ENCODE measurements at regions not wholly inside any gene's neighbourhood (a gene's known extent, or its start where the extent isn't known, plus 50 kb on each side); places are given as distances from the start of the nearest gene placed in this dataset.

- DNase-seq: no peak
Measured at GRCh38 chr12:68452078-68452715, 120.0 kb upstream of the MDM1 start.

DNA sequence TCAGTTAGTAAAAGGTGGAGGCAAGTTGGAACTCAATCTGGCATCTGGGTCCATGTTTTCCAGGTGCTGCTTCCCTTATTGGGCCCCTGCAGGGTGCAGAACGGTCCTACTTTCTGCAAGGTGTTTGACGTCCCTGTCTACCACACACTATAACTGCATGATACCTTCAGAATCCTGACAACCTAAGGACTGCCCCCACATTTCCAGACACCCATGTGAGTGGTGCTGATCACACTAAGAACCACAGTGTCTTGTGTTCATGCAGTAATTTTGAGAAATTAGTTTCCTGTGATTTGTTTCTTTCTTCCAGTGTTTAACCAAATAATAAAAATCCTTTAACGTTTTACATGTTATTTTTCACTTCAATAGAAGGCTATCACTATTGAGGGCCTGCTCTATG, 121.1 kb upstream of the MDM1 start:
- DNase-seq: no peak

DNA sequence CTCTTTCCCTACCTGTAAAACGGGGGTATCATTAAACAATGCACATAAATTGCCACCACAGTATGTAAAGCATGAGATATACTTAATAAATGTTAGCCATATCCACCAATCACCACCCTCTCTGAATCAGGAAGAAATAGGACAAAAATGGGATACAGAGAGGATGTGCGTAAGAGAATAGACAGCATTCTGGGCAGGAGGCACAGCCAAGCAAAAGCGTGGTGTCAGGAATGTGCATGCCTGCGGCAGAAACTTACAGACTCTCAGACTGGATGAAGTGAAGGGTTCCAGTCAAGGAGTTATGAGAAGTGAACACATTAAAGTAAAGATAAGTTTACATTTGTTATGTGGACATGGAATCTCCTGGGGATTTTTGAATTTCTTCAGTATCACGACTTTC, 121.7 kb upstream of the MDM1 start:
- DNase-seq: no peak

DNA sequence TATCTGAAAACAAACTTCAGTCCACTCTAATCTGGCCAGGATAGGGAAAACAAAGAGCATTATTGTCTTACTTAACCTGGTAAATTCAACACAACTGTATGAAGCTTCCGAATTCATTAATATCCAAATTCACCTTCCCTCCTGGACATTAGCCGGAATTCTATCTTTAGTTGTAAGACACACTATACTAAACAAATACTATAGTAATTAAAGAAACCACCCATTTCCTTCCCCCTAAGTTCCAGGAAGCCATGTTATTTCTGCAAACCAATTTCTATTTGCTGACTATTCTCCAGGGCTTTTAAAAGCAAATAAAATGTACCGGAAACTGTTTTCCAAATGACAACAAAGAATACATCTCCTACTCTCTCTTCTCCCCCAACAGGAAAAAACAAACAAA, 122.7 kb upstream of the MDM1 start:
- DNase-seq: no peak

GRCh38 chr12:68455691-68456345, 123.7 kb upstream of the MDM1 start:
- DNase-seq: no peak

GRCh38 chr12:68458866-68459265, 126.7 kb upstream of the MDM1 start:
- no peak for DNase-seq

- DNase-seq: no peak
Measured at GRCh38 chr12:68460236-68460635, 128.1 kb upstream of the MDM1 start.

DNA sequence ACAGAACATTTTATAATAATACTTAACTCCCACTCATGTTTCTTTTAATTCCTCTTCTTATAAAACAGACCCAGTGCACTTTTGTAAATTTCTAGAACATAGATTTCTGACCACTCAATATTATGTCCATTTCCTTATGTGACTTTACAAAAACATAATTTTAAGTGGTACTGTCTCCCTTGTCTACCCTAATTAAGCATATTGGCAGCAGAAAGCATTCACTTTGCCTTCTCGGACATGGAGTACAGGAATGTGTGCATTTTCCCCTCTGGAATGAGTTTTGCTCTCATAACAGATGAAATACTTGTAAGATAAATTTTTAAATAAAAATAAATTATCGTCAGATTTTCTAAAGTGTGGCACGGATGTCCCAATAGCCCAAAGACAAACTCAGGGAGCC, 129.5 kb upstream of the MDM1 start:
- DNase-seq: no peak

DNA sequence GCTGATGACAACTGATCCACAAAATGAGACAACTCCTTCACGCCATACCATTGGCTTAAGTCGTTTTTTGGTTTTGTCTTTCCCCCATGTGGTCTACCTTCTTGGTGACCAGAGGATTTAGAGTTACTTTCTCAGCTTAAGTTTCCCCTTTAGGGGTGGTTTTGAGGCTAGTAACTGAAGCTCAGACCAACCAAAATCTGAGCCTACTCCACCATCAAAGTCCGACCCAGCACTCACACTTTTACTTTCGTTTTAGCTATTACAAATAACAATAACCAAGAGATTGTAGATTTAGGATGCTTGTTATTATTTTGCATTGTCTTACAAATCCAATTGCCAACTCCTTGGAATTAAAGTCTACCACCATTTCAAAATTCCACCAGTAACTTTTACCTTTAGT, 130.6 kb upstream of the MDM1 start:
- no peak for DNase-seq

DNA sequence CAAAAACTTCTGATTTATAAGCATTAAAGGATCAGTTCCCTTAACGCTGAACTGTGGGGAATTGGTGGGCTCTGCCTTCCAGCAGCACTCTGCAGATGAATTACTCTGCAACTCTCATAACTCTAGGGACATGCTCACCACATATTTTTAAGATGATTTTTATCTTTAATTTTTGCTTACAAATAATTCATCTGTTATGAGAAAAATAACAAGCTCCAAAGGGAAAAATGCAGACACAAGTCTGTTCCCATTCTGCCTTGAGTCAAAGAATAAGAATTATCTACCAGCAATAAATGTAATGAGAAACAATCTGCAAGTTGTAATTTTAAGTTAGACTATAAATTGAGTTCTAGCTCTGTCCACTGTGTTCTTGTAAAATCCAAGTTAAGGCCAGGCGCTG, 133.1 kb upstream of the MDM1 start:
- DNase-seq: no peak

DNA sequence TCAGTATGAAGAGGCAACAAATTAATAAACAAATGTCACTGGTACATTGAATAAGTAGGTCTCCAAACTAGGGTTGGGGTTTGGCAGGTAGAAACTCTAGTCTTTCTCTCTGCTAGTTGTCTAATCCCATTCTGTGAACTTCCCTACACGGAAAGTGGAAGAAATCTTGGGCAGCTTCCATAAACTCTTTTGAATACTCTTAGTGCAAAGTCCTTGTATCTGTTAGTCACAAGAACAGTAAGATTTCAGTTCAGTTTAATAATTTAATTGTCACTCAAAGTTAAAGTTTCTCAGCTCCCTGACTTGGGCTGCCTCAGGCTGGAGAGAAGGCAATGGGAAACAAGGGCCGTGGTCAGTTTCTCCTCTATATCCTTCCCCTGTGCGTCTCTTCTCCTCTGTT, 135.4 kb upstream of the MDM1 start:
- DNase-seq: no peak

- no peak for DNase-seq
Measured at GRCh38 chr12:68468036-68468435, 135.9 kb upstream of the MDM1 start.

DNA sequence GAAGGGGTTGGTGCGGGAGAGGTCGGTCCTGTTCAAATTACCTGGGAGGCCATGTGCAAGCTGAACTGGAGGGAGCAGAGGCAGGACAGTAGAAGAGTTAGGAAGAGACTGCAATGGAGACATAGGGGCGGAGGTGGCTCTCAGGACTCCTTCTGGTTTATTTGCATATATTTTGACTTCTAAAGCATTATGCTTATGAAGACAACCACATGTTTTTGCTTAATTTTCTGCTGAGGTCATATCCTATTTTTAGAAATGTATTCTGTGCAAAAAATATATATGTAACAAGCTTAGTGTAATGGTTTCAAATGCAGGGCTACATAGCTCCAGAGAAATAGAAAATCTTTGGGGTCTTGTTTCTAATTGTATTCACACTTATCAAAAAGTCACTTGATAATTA, 137.0 kb upstream of the MDM1 start:
- no peak for DNase-seq

DNA sequence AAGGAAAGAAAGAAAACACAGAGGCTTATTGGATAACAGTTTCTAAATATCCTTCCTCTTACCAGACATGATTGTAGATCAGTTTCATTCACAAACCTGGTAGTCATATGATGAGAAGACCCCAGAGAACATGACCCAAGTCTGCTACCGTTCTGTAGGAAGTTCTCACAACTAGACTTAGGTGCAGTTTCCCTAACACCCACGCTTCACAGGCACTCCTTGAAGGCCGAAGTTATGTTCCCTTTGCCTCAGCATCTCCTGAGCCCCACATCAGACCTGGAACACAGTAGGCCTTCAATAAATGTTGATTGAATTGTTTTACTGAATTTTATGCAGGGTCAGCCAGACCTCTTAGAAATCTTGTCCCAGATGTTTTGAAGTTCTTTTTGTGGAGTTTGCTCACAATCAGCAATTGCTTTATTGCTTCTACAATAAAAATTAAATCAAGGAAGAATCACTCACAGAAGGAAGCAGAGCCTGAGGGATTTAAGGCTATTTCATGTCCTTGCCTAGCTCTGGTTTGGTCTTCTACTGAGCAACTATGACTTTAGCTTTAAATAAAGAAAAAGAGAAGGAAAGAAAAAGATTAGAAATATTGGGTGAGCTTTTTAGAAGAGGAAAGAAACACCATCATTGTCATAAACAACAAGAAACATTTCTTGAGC, 138.6 kb upstream of the MDM1 start:
- DNase-seq: no peak

DNA sequence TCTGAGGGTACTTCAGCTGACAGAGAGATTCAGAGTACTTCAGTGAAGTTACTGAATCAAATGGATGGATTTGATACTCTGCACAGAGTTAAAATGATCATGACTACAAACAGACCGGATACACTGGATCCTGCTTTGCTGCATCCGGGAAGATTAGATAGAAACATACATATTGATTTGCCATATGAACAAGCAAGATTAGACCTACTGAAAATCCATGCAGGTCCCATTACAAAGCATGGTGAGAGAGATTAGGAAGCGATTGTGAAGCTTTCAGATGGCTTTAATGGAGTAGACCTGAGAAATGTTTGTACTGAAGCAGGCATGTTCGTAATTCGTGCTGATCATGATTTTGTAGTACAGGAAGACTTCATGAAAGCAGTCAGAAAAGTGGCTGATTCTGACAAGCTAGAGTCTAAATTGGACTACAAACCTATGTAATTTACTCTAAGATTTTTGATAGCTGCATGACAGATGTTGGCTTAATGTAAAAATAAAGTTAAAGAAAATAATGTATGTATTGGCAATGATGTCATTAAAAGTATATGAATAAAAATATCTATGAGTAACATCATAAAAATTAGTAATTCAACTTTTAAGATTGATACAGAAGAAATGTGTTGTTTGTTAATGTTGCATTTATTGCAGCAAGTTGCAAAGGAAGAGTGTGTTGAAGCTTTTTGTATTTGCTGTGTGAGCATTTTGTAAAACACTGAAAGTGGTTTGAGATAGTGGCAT, 136.1 kb upstream of the RAP1B start:
- DNase-seq: no peak

DNA sequence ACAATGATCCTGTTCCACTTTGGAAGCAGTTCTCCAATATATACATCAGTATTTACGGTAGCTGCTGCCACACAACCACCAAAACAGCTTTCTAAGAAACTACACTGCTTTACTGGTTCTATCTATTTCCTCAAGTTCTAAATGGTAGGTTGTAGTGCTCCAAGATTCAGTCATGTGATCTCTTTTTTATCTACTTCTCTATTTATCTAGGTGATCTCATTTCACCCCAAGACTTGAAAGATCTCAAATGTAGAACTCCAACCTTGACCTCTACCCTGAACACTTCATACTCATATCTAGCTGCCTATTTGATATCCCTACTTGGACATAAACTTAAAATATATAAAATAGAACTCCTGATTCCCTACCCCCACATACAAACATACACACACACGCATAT, 133.9 kb upstream of the RAP1B start:
- DNase-seq: no peak

DNA sequence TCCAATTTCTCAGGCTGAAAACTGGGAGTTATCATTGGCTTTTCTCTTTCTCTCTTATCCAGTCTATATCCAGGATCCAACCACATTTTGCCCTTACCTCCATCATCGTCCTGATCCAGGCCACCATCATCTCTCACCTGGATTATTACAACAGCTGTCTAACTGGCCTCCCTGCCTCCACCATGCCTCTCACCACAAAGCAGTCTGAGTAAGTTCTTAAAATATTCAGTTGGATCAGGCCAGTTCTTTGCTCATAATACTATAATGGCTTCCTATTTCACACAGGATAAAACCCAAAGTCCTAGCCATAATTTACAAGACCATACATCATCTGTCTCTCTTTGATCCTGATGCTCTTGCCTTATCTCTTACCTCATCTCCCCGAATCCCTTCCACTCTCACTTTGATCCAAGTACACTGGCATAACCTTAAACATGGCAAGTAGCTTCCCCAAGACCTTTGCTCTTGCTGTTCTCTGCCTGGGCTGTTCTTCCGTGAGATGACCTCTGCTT, 133.4 kb upstream of the RAP1B start:
- DNase-seq: no peak

GRCh38 chr12:68477906-68478305, 132.8 kb upstream of the RAP1B start:
- no peak for DNase-seq

DNA sequence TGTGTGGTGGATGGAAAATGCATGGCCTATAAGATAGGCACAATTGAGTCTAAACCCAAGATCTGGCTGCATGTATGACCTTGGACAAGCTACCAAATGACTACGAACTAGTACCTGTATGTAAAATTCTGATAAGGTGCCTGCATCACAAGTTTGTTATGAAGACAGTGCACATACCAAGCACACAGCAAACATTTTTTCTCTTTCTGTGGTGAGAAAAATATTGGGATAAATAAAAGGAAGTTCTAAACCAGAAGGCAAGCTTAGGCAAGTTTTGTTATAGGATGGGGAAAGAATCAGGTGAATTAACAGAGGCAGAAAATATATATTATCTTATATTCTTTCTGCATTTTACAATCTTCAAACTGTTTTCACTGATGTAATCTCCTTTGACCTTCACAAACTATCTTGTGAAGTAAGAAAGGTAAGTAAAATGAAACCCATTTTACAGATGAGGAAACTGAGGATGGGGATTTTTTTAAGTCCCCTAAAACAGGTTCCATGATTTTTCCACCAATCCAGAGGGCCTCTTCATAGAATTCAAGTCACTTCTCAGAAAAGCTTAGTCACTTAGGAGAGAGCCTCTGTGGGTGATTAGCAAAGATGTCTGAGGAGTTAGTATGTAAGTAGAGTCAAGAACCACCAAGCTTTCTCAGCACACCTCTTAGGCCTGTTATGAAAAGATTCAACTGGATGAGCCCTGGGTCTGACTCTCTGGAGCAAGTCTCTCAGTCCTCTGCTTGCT, 132.0 kb upstream of the RAP1B start:
- DNase-seq: no peak

GRCh38 chr12:68479261-68479895, 131.3 kb upstream of the RAP1B start:
- no peak for DNase-seq

DNA sequence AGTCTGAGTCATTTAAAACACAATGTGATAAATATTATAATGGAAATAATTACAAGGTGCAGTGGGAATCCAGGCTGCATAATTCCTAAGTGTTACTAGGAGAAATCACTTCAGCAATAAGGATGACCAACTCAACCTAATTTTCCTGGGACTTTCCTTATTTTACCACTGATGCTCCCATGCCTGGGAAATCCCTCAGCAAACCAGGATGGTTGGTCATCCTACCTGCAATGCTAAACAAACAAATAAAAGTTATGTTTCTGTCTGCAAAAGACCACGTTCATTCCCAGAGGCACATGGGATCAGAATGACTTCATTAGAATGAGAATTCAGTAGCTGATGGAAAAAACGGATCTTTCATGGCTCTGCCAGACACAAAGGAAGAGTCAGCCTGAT, 130.8 kb upstream of the RAP1B start:
- no peak for DNase-seq

- DNase-seq: no peak
Measured at GRCh38 chr12:68480526-68480925, 130.2 kb upstream of the RAP1B start.

Measured in NCI-H1417 treated with DMSO at 0.1 percent for 48 hours (cell line).